H1 (cell line): ENCODE measurements at regions not wholly inside any gene's neighbourhood (a gene's known extent, or its start where the extent isn't known, plus 50 kb on each side); places are given as distances from the start of the nearest gene placed in this dataset.

Experiments used
- CBX8 ChIP-seq: fragments of 300-800, 300-1000 bp; sonication (generic); IDR thresholded peaks from 2 replicates; pipeline ENCODE4 v1.7.1; 2016; ENCODE audit warnings: low read depth, low read length, borderline replicate concordance
- CTCF ChIP-seq, 3 experiments: IDR thresholded peaks; 1 replicate in 2 of 3; 2 replicates in 1 of 3; pipeline versions ENCODE4 v1.5.1 to v1.6.1; 2011; ENCODE audit warnings: low read length in 3 of 3, mild to moderate bottlenecking in 3 of 3, inconsistent platforms in 2 of 3, low read depth in 1 of 3, moderate library complexity in 1 of 3; ENCODE audit not compliant: insufficient read depth in 1 of 3; ENCODE audit errors: control extremely low read depth in 1 of 3
- EZH2 ChIP-seq: fragments of 200-600 bp; sonication (generic); IDR thresholded peaks from 2 replicates; pipeline ENCODE4 v1.7.1; 2012; ENCODE audit warnings: low read depth, mild to moderate bottlenecking, moderate library complexity, low read length, inconsistent platforms; ENCODE audit not compliant: severe bottlenecking
- JUN ChIP-seq: IDR thresholded peaks from 2 replicates; pipeline ENCODE4 v1.6.1; 2011; ENCODE audit warnings: low read depth, mild to moderate bottlenecking, improper control_type of control experiment, low read length
- PHF8 ChIP-seq: fragments of 200-600 bp; sonication (generic); conservative IDR thresholded peaks from 2 replicates; pipeline ENCODE4 v1.7.1; 2012; ENCODE audit warnings: low read depth, mild to moderate bottlenecking, inconsistent platforms, low read length, moderate library complexity
- SIN3A ChIP-seq, 2 experiments: IDR thresholded peaks in 1 of 2; conservative IDR thresholded peaks in 1 of 2; 2 replicates each; pipeline ENCODE4 v1.6.1; 2011 to 2012; ENCODE audit warnings: low read length in 2 of 2, improper control_type of control experiment in 1 of 2, low read depth in 1 of 2, mild to moderate bottlenecking in 1 of 2
- TBP ChIP-seq: IDR thresholded peaks from 2 replicates; pipeline ENCODE4 v1.6.1; 2011; ENCODE audit warnings: low read depth, low read length, improper control_type of control experiment

GRCh38 chr1:87898431-87898830 lies 569.8 kb downstream of the LMO4 start:
- no peak for TF ChIP-seq SIN3A (conservative IDR thresholded peaks at IDR 0.05 in 1 of 2, IDR thresholded peaks at IDR 0.05 in 1 of 2; ENCODE audit: low read depth in 1 of 2, low read length in 2 of 2)
- no peak for TF ChIP-seq CBX8
- no peak for TF ChIP-seq EZH2
- TF ChIP-seq JUN = no peak
- TF ChIP-seq TBP = no peak
- no peak for TF ChIP-seq CTCF (IDR thresholded peaks at IDR 0.05; ENCODE audit: control extremely low read depth in 1 of 3, insufficient read depth in 1 of 3, low read depth in 1 of 3, low read length in 3 of 3)
- no peak for TF ChIP-seq PHF8
